Calu3 (cell line): ENCODE measurements at regions not wholly inside any gene's neighbourhood (a gene's known extent, or its start where the extent isn't known, plus 50 kb on each side); places are given as distances from the start of the nearest gene placed in this dataset.

ENCODE experiments used
- BruUV-seq: library from RNA; stranded (reverse); fragments of 400-500 nt; replicated peaks from 2 replicates; lab custom pipeline; 2021; lab: Mats Ljungman, UMichigan
- CTCF ChIA-PET: fragments of 300-600 bp; sonication (Branson Sonifier 250); formaldehyde crosslinking; loops from one replicate; lab custom pipeline; 2022; ENCODE audit warnings: antibody characterized with exemption; lab: Charles Lee
- DNase-seq: peaks from one replicate; pipeline ENCODE4 v3.0.0; 2022
- H3K27ac Mint-ChIP-seq: one replicate; pipeline ENCODE4 v1.8.0; 2022; ENCODE audit warnings: mixed read lengths; ENCODE audit not compliant: unreplicated experiment
- H3K27me3 Mint-ChIP-seq: one replicate; pipeline ENCODE4 v1.8.0; 2022; ENCODE audit warnings: mixed read lengths; ENCODE audit not compliant: unreplicated experiment
- H3K36me3 Mint-ChIP-seq: one replicate; pipeline ENCODE4 v1.8.0; 2022; ENCODE audit warnings: mild to moderate bottlenecking, moderate library complexity, mixed read lengths; ENCODE audit not compliant: insufficient read depth, unreplicated experiment
- H3K4me1 Mint-ChIP-seq: one replicate; pipeline ENCODE4 v1.8.0; 2022; ENCODE audit warnings: mild to moderate bottlenecking, low read depth, mixed read lengths; ENCODE audit not compliant: unreplicated experiment
- H3K4me3 Mint-ChIP-seq: one replicate; pipeline ENCODE4 v1.8.0; 2022; ENCODE audit warnings: mild to moderate bottlenecking, low read depth, moderate library complexity, mixed read lengths; ENCODE audit not compliant: unreplicated experiment
- H3K9me3 Mint-ChIP-seq: one replicate; pipeline ENCODE4 v1.8.0; 2022; ENCODE audit warnings: low read depth, mixed read lengths; ENCODE audit not compliant: unreplicated experiment
- CTCF ChIP-seq: fragments of 200-600 bp; IDR thresholded peaks from one replicate; pipeline ENCODE4 v1.8.0; 2022; ENCODE audit warnings: antibody characterized with exemption; ENCODE audit not compliant: unreplicated experiment
- intact Hi-C: fragments of 100-400 bp; cut with micrococcal nuclease; formaldehyde crosslinking; loops from one replicate; pipeline ENCODE4 v1.10.0; 2022; ENCODE audit not compliant: unreplicated experiment

GRCh38 chr2:191773136-191773535 lies 73.8 kb downstream of the CAVIN2 start:
- no peaks in the 10 kb centered on the region for H3K4me1 Mint-ChIP-seq
- H3K9me3 Mint-ChIP-seq = peaks cover 3% of the 10 kb centered on the region
- DNase-seq = no peak
- no TSS peak for BruUV-seq
- H3K4me3 Mint-ChIP-seq = no peak overlapping the region
- TF ChIP-seq CTCF = no peak
- no peak overlapping the region for H3K27ac Mint-ChIP-seq
- no peaks in the 10 kb centered on the region for H3K27me3 Mint-ChIP-seq
- CTCF ChIA-PET = no interaction called here
- intact Hi-C loops = no loop called here
- no peaks in the 10 kb centered on the region for H3K36me3 Mint-ChIP-seq

GRCh38 chr2:191777351-191777750 lies 69.5 kb downstream of the CAVIN2 start:
- Mint-ChIP-seq H3K4me3 (no peak overlapping the region), H3K27ac (no peak overlapping the region), H3K36me3 (no peaks in the 10 kb centered on the region), H3K27me3 (no peaks in the 10 kb centered on the region), H3K9me3 (peaks cover 3% of the 10 kb centered on the region), H3K4me1 (no peaks in the 10 kb centered on the region)
- CTCF ChIA-PET = no interaction called here
- no peak for DNase-seq
- no TSS peak for BruUV-seq
- intact Hi-C loops = no loop called here
- TF ChIP-seq CTCF = no peak

GRCh38 chr2:191778041-191778440 lies 68.8 kb downstream of the CAVIN2 start:
- Mint-ChIP-seq H3K36me3 (no peaks in the 10 kb centered on the region), H3K27me3 (no peaks in the 10 kb centered on the region), H3K4me3 (no peak overlapping the region), H3K27ac (no peak overlapping the region), H3K4me1 (no peaks in the 10 kb centered on the region), H3K9me3 (peaks cover 3% of the 10 kb centered on the region)
- TF ChIP-seq CTCF = no peak
- no peak for DNase-seq
- CTCF ChIA-PET = no interaction called here
- intact Hi-C loops = no loop called here
- BruUV-seq = no TSS peak

- no TSS peak for BruUV-seq
- H3K36me3 Mint-ChIP-seq = no peaks in the 10 kb centered on the region
- no peak overlapping the region for H3K27ac Mint-ChIP-seq
- H3K4me1 Mint-ChIP-seq = no peaks in the 10 kb centered on the region
- no peaks in the 10 kb centered on the region for H3K9me3 Mint-ChIP-seq
- no peak for TF ChIP-seq CTCF
- intact Hi-C loops = no loop called here
- CTCF ChIA-PET = no interaction called here
- DNase-seq = no peak
- no peaks in the 10 kb centered on the region for H3K27me3 Mint-ChIP-seq
- H3K4me3 Mint-ChIP-seq = no peak overlapping the region
Observed at GRCh38 chr2:191782351-191782750, 64.5 kb downstream of the CAVIN2 start.

- Mint-ChIP-seq H3K27ac (no peak overlapping the region), H3K4me1 (no peaks in the 10 kb centered on the region), H3K27me3 (no peaks in the 10 kb centered on the region), H3K36me3 (no peaks in the 10 kb centered on the region), H3K4me3 (no peak overlapping the region), H3K9me3 (no peaks in the 10 kb centered on the region)
- CTCF ChIA-PET = no interaction called here
- no peak for DNase-seq
- intact Hi-C loops = no loop called here
- no peak for TF ChIP-seq CTCF
- no TSS peak for BruUV-seq
Observed at GRCh38 chr2:191783416-191783815, 63.5 kb downstream of the CAVIN2 start.
